H1 (cell line): ENCODE measurements at regions not wholly inside any gene's neighbourhood (a gene's known extent, or its start where the extent isn't known, plus 50 kb on each side); places are given as distances from the start of the nearest gene placed in this dataset.

Experiments used
- CTCF ChIA-PET: fragments of 300-600 bp; sonication (Branson Sonifier 250); formaldehyde crosslinking; loops from one replicate; lab custom pipeline; 2021; ENCODE audit not compliant: partially characterized antibody; lab: Charles Lee
- POLR2A ChIA-PET: fragments of 300-600 bp; sonication (Branson Sonifier 250); formaldehyde crosslinking; loops from one replicate; lab custom pipeline; 2021; ENCODE audit warnings: inconsistent platforms; ENCODE audit not compliant: partially characterized antibody; lab: Charles Lee
- DNase-seq, 2 experiments: peaks; one replicate each; pipeline versions ENCODE4 v3.0.0 to v3.0.0-alpha.2; 2010 to 2022; ENCODE audit warnings: low spot score in 2 of 2, low read depth in 1 of 2, mixed read lengths in 1 of 2
- FAIRE-seq: peaks from 2 replicates; lab custom pipeline; 2011; peaks lifted over from hg19 to GRCh38; lab: Jason Lieb, UNC
- H2AFZ ChIP-seq: 2 replicates; pipeline ENCODE4 v1.8.1; 2012; ENCODE audit warnings: low read length, inconsistent platforms
- H2AK5ac ChIP-seq: 2 replicates; pipeline ENCODE4 v1.6.1; 2013; ENCODE audit warnings: low read depth, low read length
- H2BK120ac ChIP-seq: replicated peaks from 2 replicates; pipeline ENCODE3; 2013; ENCODE audit warnings: low read depth, low read length, inconsistent platforms
- H2BK12ac ChIP-seq: 2 replicates; pipeline ENCODE4 v1.6.1; 2013; ENCODE audit warnings: low read depth, low read length
- H2BK15ac ChIP-seq: 2 replicates; pipeline ENCODE4 v1.6.1; 2013; ENCODE audit warnings: low read length
- H2BK20ac ChIP-seq: 2 replicates; pipeline ENCODE4 v1.6.1; 2013; ENCODE audit warnings: low read length
- H2BK5ac ChIP-seq: 2 replicates; pipeline ENCODE4 v1.6.1; 2013; ENCODE audit warnings: low read depth, low read length
- H3K14ac ChIP-seq: 2 replicates; pipeline ENCODE4 v1.6.1; 2013; ENCODE audit warnings: inconsistent platforms; ENCODE audit not compliant: insufficient read length
- H3K18ac ChIP-seq: 2 replicates; pipeline ENCODE4 v1.6.1; 2013; ENCODE audit warnings: low read length; ENCODE audit errors: extremely low read depth
- H3K23ac ChIP-seq: 2 replicates; pipeline ENCODE4 v1.6.1; 2013; ENCODE audit warnings: inconsistent platforms; ENCODE audit not compliant: insufficient read length
- H3K23me2 ChIP-seq: 2 replicates; pipeline ENCODE4 v1.6.1; 2013; ENCODE audit warnings: low read depth, low read length
- H3K27ac ChIP-seq: 2 replicates; pipeline ENCODE4 v1.6.1; 2011; ENCODE audit warnings: low read depth, low read length, inconsistent platforms
- H3K27me3 ChIP-seq, 4 experiments: replicated peaks in 1 of 4; 1 replicate in 1 of 4; 2 replicates in 3 of 4; pipeline versions ENCODE4 v1.6.1 to v1.8.1; 2011 to 2013; ENCODE audit warnings: low read length in 3 of 4, mild to moderate bottlenecking in 3 of 4, inconsistent platforms in 2 of 4, mixed read lengths in 2 of 4, moderate library complexity in 1 of 4; ENCODE audit not compliant: control insufficient read depth in 3 of 4, insufficient read depth in 3 of 4; ENCODE audit errors: extremely low read depth in 1 of 4
- H3K36me3 ChIP-seq, 4 experiments: 2 replicates each; pipeline versions ENCODE4 v1.6.1 to v1.8.1; 2011 to 2013; ENCODE audit warnings: mild to moderate bottlenecking in 4 of 4, low read length in 3 of 4, moderate library complexity in 2 of 4, control low read depth in 1 of 4, inconsistent platforms in 1 of 4; ENCODE audit not compliant: insufficient read depth in 4 of 4, control insufficient read depth in 2 of 4
- H3K4ac ChIP-seq: replicated peaks from 2 replicates; pipeline ENCODE3; 2013; ENCODE audit warnings: low read length, low read depth, mixed read lengths, inconsistent platforms; ENCODE audit not compliant: insufficient read length
- H3K4me1 ChIP-seq, 4 experiments: replicated peaks in 1 of 4; 1 replicate in 1 of 4; 2 replicates in 3 of 4; pipeline versions ENCODE4 v1.6.1 to v1.8.1; 2011 to 2013; ENCODE audit warnings: low read length in 3 of 4, inconsistent platforms in 2 of 4, mixed read lengths in 1 of 4; ENCODE audit not compliant: insufficient read depth in 4 of 4, control insufficient read depth in 3 of 4
- H3K4me2 ChIP-seq, 2 experiments: 2 replicates each; pipeline versions ENCODE4 v1.6.1 to v1.8.1; 2011 to 2013; ENCODE audit warnings: low read depth in 2 of 2, low read length in 2 of 2, control low read depth in 1 of 2, inconsistent platforms in 1 of 2, mild to moderate bottlenecking in 1 of 2; ENCODE audit not compliant: insufficient read depth in 1 of 2
- H3K4me3 ChIP-seq, 4 experiments: fragments of 200-600, 300-600 bp in 1 of 4; sonication (generic), shearing (Covaris generic), sonication (Bioruptor Twin) in 1 of 4; 2 replicates each; pipeline versions ENCODE4 v1.5.1 to v1.8.1; 2011 to 2016; ENCODE audit warnings: low read length in 4 of 4, low read depth in 3 of 4, control low read depth in 2 of 4, inconsistent platforms in 2 of 4, mild to moderate bottlenecking in 2 of 4, mixed read lengths in 1 of 4, moderate library complexity in 1 of 4; ENCODE audit not compliant: insufficient read depth in 2 of 4; ENCODE audit errors: extremely low read depth in 1 of 4
- H3K56ac ChIP-seq: replicated peaks from 2 replicates; pipeline ENCODE3; 2013; ENCODE audit warnings: low read depth, mild to moderate bottlenecking, mixed read lengths, low read length, inconsistent platforms; ENCODE audit not compliant: insufficient read length
- H3K79me1 ChIP-seq: 2 replicates; pipeline ENCODE4 v1.6.1; 2013; ENCODE audit warnings: low read depth, low read length, control low read depth
- H3K79me2 ChIP-seq, 2 experiments: 2 replicates each; pipeline versions ENCODE4 v1.6.1 to v1.8.1; 2012 to 2013; ENCODE audit warnings: low read length in 2 of 2, mild to moderate bottlenecking in 2 of 2, inconsistent platforms in 1 of 2; ENCODE audit not compliant: insufficient read depth in 2 of 2, control insufficient read depth in 1 of 2
- H3K9ac ChIP-seq, 4 experiments: replicated peaks in 1 of 4; 1 replicate in 1 of 4; 2 replicates in 3 of 4; pipeline versions ENCODE4 v1.6.1 to v1.8.1; 2011 to 2013; ENCODE audit warnings: low read depth in 3 of 4, low read length in 3 of 4, control low read depth in 2 of 4, mild to moderate bottlenecking in 2 of 4, moderate library complexity in 2 of 4, inconsistent platforms in 1 of 4; ENCODE audit errors: extremely low read depth in 1 of 4
- H3K9me3 ChIP-seq, 2 experiments: 2 replicates each; pipeline versions ENCODE4 v1.6.1 to v1.8.1; 2012 to 2013; ENCODE audit warnings: mild to moderate bottlenecking in 2 of 2, moderate library complexity in 2 of 2, control low read depth in 1 of 2, inconsistent platforms in 1 of 2, low read depth in 1 of 2, low read length in 1 of 2, mixed read lengths in 1 of 2; ENCODE audit not compliant: insufficient read depth in 2 of 2
- H4K20me1 ChIP-seq, 2 experiments: replicated peaks in 1 of 2; 2 replicates each; pipeline versions ENCODE3 to v1.8.1; 2011 to 2013; ENCODE audit warnings: inconsistent platforms in 2 of 2, low read length in 2 of 2, mild to moderate bottlenecking in 1 of 2; ENCODE audit not compliant: insufficient read depth in 2 of 2, control insufficient read depth in 1 of 2
- H4K5ac ChIP-seq: 2 replicates; pipeline ENCODE4 v1.6.1; 2013; ENCODE audit warnings: low read length, low read depth, mixed read lengths, inconsistent platforms; ENCODE audit not compliant: insufficient read length
- H4K8ac ChIP-seq: 2 replicates; pipeline ENCODE4 v1.8.0; 2013; ENCODE audit warnings: mild to moderate bottlenecking, moderate library complexity, low read length, inconsistent platforms; ENCODE audit not compliant: insufficient read depth; ENCODE audit errors: extremely low read depth
- H4K91ac ChIP-seq: replicated peaks from 2 replicates; pipeline ENCODE3; 2013; ENCODE audit warnings: low read length, mixed read lengths, inconsistent platforms; ENCODE audit not compliant: insufficient read length
- CTCF ChIP-seq, 3 experiments: IDR thresholded peaks; 1 replicate in 2 of 3; 2 replicates in 1 of 3; pipeline versions ENCODE4 v1.5.1 to v1.6.1; 2011; ENCODE audit warnings: low read length in 3 of 3, mild to moderate bottlenecking in 3 of 3, inconsistent platforms in 2 of 3, low read depth in 1 of 3, moderate library complexity in 1 of 3; ENCODE audit not compliant: insufficient read depth in 1 of 3; ENCODE audit errors: control extremely low read depth in 1 of 3
- EP300 ChIP-seq, 2 experiments: IDR thresholded peaks; 1 replicate in 1 of 2; 2 replicates in 1 of 2; pipeline ENCODE4 v1.6.1; 2011 to 2012; ENCODE audit warnings: low read depth in 2 of 2, low read length in 2 of 2, mild to moderate bottlenecking in 2 of 2, borderline replicate concordance in 1 of 2, inconsistent platforms in 1 of 2, moderate library complexity in 1 of 2
- RAD21 ChIP-seq, 2 experiments: IDR thresholded peaks in 1 of 2; conservative IDR thresholded peaks in 1 of 2; 2 replicates each; pipeline ENCODE4 v1.6.1; 2011; ENCODE audit warnings: low read depth in 2 of 2, low read length in 2 of 2, improper control_type of control experiment in 1 of 2, inconsistent platforms in 1 of 2, mild to moderate bottlenecking in 1 of 2, moderate library complexity in 1 of 2
- WGBS, 2 experiments: shearing (Covaris generic) in 1 of 2; methylation state at CpG; one replicate each; pipeline versions ENCODE4 v1.1.6 to v1.1.7; 2013 to 2015; ENCODE audit warnings: low lambda C conversion rate in 2 of 2, mixed read lengths in 2 of 2, inconsistent platforms in 1 of 2, low coverage in 1 of 2, missing lambda C conversion rate in 1 of 2; ENCODE audit not compliant: insufficient replicate concordance in 2 of 2, insufficient coverage in 1 of 2, insufficient read length in 1 of 2; ENCODE audit errors: extremely low coverage in 1 of 2, missing lambda C conversion rate in 1 of 2; 5-methylcytosine and 5-hydroxymethylcytosine counted together

- Histone ChIP-seq H3K4me2 (no peak overlapping the region), H2BK20ac (no peak overlapping the region), H3K23me2 (no peaks in the 10 kb centered on the region), H3K9ac (no peak overlapping the region), H4K91ac (no peak overlapping the region), H3K4me3 (no peak overlapping the region), H2BK12ac (no peak overlapping the region), H3K79me1 (no peaks in the 10 kb centered on the region), H3K18ac (no peak overlapping the region), H3K27ac (no peak overlapping the region), H4K20me1 (no peaks in the 10 kb centered on the region), H2AK5ac (no peak overlapping the region), H2AFZ (peak overlapping the region; percentile 29; the same call in 1 of the 2 replicates), H2BK120ac (no peak overlapping the region), H3K23ac (no peak overlapping the region), H3K9me3 (no peaks in the 10 kb centered on the region), H4K5ac (no peak overlapping the region), H2BK15ac (no peak overlapping the region), H3K27me3 (no peaks in the 10 kb centered on the region), H3K14ac (no peak overlapping the region), H3K4ac (no peak overlapping the region), H3K4me1 (no peaks in the 10 kb centered on the region), H4K8ac (no peak overlapping the region), H3K36me3 (no peaks in the 10 kb centered on the region), H2BK5ac (no peak overlapping the region; the same call in 1 of the 2 replicates), H3K79me2 (no peaks in the 10 kb centered on the region), H3K56ac (no peak overlapping the region)
- ChIA-PET POLR2A (no interaction called here), CTCF (interaction anchor here (0.9 to 1.5 kb wide), 5 partner anchors 10 to 179 kb away, joined by 3 to 6 read pairs (median 4); no protein-coding TSS in a partner anchor)
- TF ChIP-seq RAD21 (IDR thresholded peaks at IDR 0.05 in 1 of 2, conservative IDR thresholded peaks at IDR 0.05 in 1 of 2; ENCODE audit: low read depth in 2 of 2, low read length in 2 of 2) = 0 out of 4 replicates have a peak, but pooled peaks of 1 of the 2 experiments have one; percentile 9
- no peak for TF ChIP-seq EP300 (IDR thresholded peaks at IDR 0.05; ENCODE audit: borderline replicate concordance in 1 of 2, low read depth in 2 of 2, low read length in 2 of 2)
- peak in 1 of 3 experiments; percentile 14; a peak in 1 of 4 replicates for TF ChIP-seq CTCF (IDR thresholded peaks at IDR 0.05; ENCODE audit: control extremely low read depth in 1 of 3, insufficient read depth in 1 of 3, low read depth in 1 of 3, low read length in 3 of 3)
- DNase-seq (no peak), FAIRE-seq (no peak)
- 95% methylated on average over 10 of the region's 11 CpGs; no CpG with 5 or more reads in 1 of the 2 experiments for WGBS, 2 experiments
These were observed 78.8 kb upstream of the FOXF1 start for GRCh38 chr16:86431540-86431939.
